ENCODE measurements at regions not wholly inside any gene's neighbourhood (a gene's known extent, or its start where the extent isn't known, plus 50 kb on each side); places are given as distances from the start of the nearest gene placed in this dataset.
"Not testable (repeated sequence)": the region's sequence is repeated elsewhere in the genome, so short reads cannot be mapped to it uniquely, and the experiment has no call there.

GRCh38 chr11:82191695-82192094 lies 542.0 kb downstream of the FAM181B start:
- DNase-seq: no peak

- no peak for DNase-seq
Measured at GRCh38 chr11:82185925-82186324, 547.7 kb downstream of the FAM181B start.

- no peak for DNase-seq
Measured at GRCh38 chr11:82184966-82185365, 548.7 kb downstream of the FAM181B start.

GRCh38 chr11:82183346-82183745 lies 550.3 kb downstream of the FAM181B start:
- no peak for DNase-seq

- DNase-seq: not testable (repeated sequence)
Measured at GRCh38 chr11:82182697-82183096, 551.0 kb downstream of the FAM181B start.

- DNase-seq: not testable (repeated sequence)
Measured at GRCh38 chr11:82181796-82182195, 551.9 kb downstream of the FAM181B start.

GRCh38 chr11:82176945-82177344 lies 556.7 kb downstream of the FAM181B start:
- DNase-seq: no peak

- no peak for DNase-seq
Measured at GRCh38 chr11:82176365-82176764, 557.3 kb downstream of the FAM181B start.

GRCh38 chr11:82174610-82175009 lies 559.1 kb downstream of the FAM181B start:
- no peak for DNase-seq

GRCh38 chr11:82146789-82147188 lies 586.9 kb downstream of the FAM181B start:
- no peak for DNase-seq

GRCh38 chr11:82118946-82119345 lies 614.7 kb downstream of the FAM181B start:
- no peak for DNase-seq

- no peak for DNase-seq
Measured at GRCh38 chr11:82117362-82117761, 616.3 kb downstream of the FAM181B start.

GRCh38 chr11:82105331-82105998 lies 628.2 kb downstream of the FAM181B start:
- DNase-seq: no peak

- no peak for DNase-seq
Measured at GRCh38 chr11:82092904-82093303, 640.8 kb downstream of the FAM181B start.

GRCh38 chr11:82089426-82089825 lies 644.2 kb downstream of the FAM181B start:
- DNase-seq: no peak

- no peak for DNase-seq
Measured at GRCh38 chr11:82085493-82085892, 648.2 kb downstream of the FAM181B start.

GRCh38 chr11:82082976-82083375 lies 650.7 kb downstream of the FAM181B start:
- DNase-seq: no peak

- no peak for DNase-seq
Measured at GRCh38 chr11:82080160-82080559, 653.5 kb downstream of the FAM181B start.

- no peak for DNase-seq
Measured at GRCh38 chr11:82076126-82076525, 657.5 kb downstream of the FAM181B start.

- DNase-seq: no peak
Measured at GRCh38 chr11:82059505-82059904, 674.2 kb downstream of the FAM181B start.

- DNase-seq: no peak
Measured at GRCh38 chr11:82056450-82056849, 677.2 kb downstream of the FAM181B start.

- DNase-seq: no peak
Measured at GRCh38 chr11:82049199-82049598, 684.5 kb downstream of the FAM181B start.

- no peak for DNase-seq
Measured at GRCh38 chr11:82047200-82047599, 686.5 kb downstream of the FAM181B start.

GRCh38 chr11:82046778-82047177 lies 686.9 kb downstream of the FAM181B start:
- no peak for DNase-seq

- no peak for DNase-seq
Measured at GRCh38 chr11:82045748-82046457, 687.8 kb downstream of the FAM181B start.
